ENCODE measurements at regions not wholly inside any gene's neighbourhood (a gene's known extent, or its start where the extent isn't known, plus 50 kb on each side); places are given as distances from the start of the nearest gene placed in this dataset.

- no peak for TF ChIP-seq POLR2A (IDR thresholded peaks at IDR 0.05)
- no peak for TF ChIP-seq CTCF (IDR thresholded peaks at IDR 0.05)
Observed at GRCh38 chr4:114229706-114230105, 250.3 kb upstream of the ARSJ start.

Data from body of pancreas (tissue), 4 donors.